ENCODE measurements at regions not wholly inside any gene's neighbourhood (a gene's known extent, or its start where the extent isn't known, plus 50 kb on each side); places are given as distances from the start of the nearest gene placed in this dataset.

DNA sequence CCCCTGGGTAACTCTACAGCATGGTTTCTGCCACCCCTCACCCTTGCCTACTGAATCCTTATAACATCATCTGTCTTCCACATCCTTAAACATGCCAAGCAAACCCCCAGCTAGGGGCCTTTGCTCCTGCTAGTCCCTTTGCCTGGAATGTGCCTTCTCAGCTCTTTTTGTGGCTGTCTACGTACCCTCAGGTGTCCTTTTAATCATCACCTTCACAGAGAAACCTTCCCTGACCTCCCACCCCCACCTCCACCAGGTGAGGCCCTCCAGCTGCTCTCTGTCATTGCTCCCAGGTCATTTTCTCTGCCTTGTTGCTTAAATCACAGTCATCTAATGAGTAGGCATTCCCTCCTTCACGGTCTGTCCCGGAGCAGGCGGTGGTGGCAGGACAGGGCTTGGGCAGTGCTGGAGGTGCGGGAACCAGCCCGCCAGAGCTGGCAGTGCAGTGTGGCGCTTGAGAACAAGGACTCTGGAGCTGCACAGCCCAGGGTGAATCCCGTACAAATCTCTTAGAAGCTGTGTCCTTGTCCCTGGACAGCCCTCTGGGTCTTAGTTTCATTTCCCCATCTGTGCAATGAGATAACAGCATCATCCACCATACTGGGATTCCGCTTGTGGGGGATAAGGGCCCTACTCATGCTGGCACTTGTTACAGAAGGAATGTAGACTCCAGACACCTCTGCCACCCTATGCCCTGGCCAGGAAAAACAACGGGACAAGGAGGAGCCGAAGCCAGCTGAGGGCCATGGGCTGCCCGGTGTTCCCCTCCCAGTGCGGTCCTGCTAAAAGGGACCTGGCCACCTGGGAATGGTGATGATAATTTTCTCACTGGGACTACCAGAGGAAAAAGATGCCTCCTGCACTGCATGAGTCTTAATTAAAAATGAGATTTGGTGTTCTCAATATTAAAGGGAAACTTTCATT, 52.1 kb upstream of the IQSEC1 start:
- TF ChIP-seq, protein P1, sequence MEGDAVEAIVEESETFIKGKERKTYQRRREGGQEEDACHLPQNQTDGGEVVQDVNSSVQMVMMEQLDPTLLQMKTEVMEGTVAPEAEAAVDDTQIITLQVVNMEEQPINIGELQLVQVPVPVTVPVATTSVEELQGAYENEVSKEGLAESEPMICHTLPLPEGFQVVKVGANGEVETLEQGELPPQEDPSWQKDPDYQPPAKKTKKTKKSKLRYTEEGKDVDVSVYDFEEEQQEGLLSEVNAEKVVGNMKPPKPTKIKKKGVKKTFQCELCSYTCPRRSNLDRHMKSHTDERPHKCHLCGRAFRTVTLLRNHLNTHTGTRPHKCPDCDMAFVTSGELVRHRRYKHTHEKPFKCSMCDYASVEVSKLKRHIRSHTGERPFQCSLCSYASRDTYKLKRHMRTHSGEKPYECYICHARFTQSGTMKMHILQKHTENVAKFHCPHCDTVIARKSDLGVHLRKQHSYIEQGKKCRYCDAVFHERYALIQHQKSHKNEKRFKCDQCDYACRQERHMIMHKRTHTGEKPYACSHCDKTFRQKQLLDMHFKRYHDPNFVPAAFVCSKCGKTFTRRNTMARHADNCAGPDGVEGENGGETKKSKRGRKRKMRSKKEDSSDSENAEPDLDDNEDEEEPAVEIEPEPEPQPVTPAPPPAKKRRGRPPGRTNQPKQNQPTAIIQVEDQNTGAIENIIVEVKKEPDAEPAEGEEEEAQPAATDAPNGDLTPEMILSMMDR (IDR thresholded peaks at IDR 0.05; ENCODE audit: insufficient read depth, low read length, poor library complexity, severe bottlenecking) = no peak
- TF ChIP-seq EZH2phosphoT487 (conservative IDR thresholded peaks at IDR 0.05; ENCODE audit: low read length) = no peak

All from SU-DHL-6 (cell line).